Mucosa of descending colon (tissue), 3 donors: ENCODE measurements at regions not wholly inside any gene's neighbourhood (a gene's known extent, or its start where the extent isn't known, plus 50 kb on each side); places are given as distances from the start of the nearest gene placed in this dataset.

ENCODE experiments used
- ATAC-seq: fragments of 200-7000 bp; cut with Tn5 transposase; one replicate; pipeline ENCODE4 v1.9.1; 2020; ENCODE audit warnings: mild to moderate bottlenecking, moderate library complexity
- DNase-seq, 3 donors: peaks; one replicate each; pipeline ENCODE4 v3.0.0-alpha.2; 2020
- H3K36me3 ChIP-seq: fragments of 200-600 bp; one replicate; pipeline ENCODE4 v1.8.0; 2021; ENCODE audit warnings: low read depth, mild to moderate bottlenecking
- H3K4me1 ChIP-seq: fragments of 200-600 bp; one replicate; pipeline ENCODE4 v1.8.0; 2021; ENCODE audit warnings: low read depth, mild to moderate bottlenecking
- H3K4me3 ChIP-seq: fragments of 200-600 bp; one replicate; pipeline ENCODE4 v1.8.0; 2021; ENCODE audit warnings: mild to moderate bottlenecking
- H3K9me3 ChIP-seq: fragments of 200-600 bp; one replicate; pipeline ENCODE4 v1.8.0; 2021; ENCODE audit warnings: mild to moderate bottlenecking
- CTCF ChIP-seq: fragments of 200-600 bp; IDR thresholded peaks from one replicate; pipeline ENCODE4 v1.8.0; 2022; ENCODE audit warnings: antibody characterized with exemption, mild to moderate bottlenecking
- intact Hi-C, 2 donors: fragments of 100-400 bp; cut with DNase I in 1 of 2; cut with micrococcal nuclease in 1 of 2; formaldehyde crosslinking; loops; one replicate each; pipeline versions ENCODE4 v1.11.0 to v1.11.1; 2022; cut with DNase I, micrococcal nuclease
- donor health status: DM: no; HTN: no; CAD: no; lungs with moderate emphysema.
- donor health status: DM: no; HTN: no; CAD: no.
- donor health status: DM: no; HTN: yes; CAD: no.

GRCh38 chr2:173574324-173575112, 219.8 kb downstream of the CDCA7 start:
- Histone ChIP-seq H3K4me3 (no peak overlapping the region), H3K36me3 (no peaks in the 10 kb centered on the region), H3K9me3 (no peaks in the 10 kb centered on the region), H3K4me1 (peaks cover 3% of the 10 kb centered on the region)
- DNase-seq = no peak
- no peak for ATAC-seq
- TF ChIP-seq CTCF = no peak
- intact Hi-C loops = loop anchor here in 1 of 2 donors (10.0 kb wide), 1 partner anchor 460 kb away; no protein-coding TSS in a partner anchor

- no peak for TF ChIP-seq CTCF
- DNase-seq (no peak), ATAC-seq (no peak)
- Histone ChIP-seq H3K9me3 (no peaks in the 10 kb centered on the region), H3K36me3 (no peaks in the 10 kb centered on the region), H3K4me3 (no peak overlapping the region), H3K4me1 (no peaks in the 10 kb centered on the region)
- intact Hi-C loops = loop anchor here in 1 of 2 donors (10.0 kb wide), 1 partner anchor 456 kb away; no protein-coding TSS in a partner anchor
These were observed 223.9 kb downstream of the CDCA7 start for GRCh38 chr2:173578404-173579107.

- DNase-seq = no peak
- no peak for TF ChIP-seq CTCF
- no peaks in the 10 kb centered on the region for H3K36me3 ChIP-seq
These were observed 225.7 kb downstream of the CDCA7 start for GRCh38 chr2:173580351-173580750.

GRCh38 chr2:173580956-173581355, 226.3 kb downstream of the CDCA7 start:
- DNase-seq (no peak), ATAC-seq (no peak)
- intact Hi-C loops = no loop called here
- Histone ChIP-seq H3K9me3 (no peaks in the 10 kb centered on the region), H3K36me3 (no peaks in the 10 kb centered on the region), H3K4me1 (no peaks in the 10 kb centered on the region), H3K4me3 (no peak overlapping the region)
- TF ChIP-seq CTCF = no peak

More at GRCh38 chr2:173580351-173580750, 225.7 kb downstream of the CDCA7 start:
- Histone ChIP-seq H3K9me3 (no peaks in the 10 kb centered on the region), H3K4me3 (no peak overlapping the region), H3K4me1 (no peaks in the 10 kb centered on the region)
- intact Hi-C loops = no loop called here
- no peak for ATAC-seq

- intact Hi-C loops = no loop called here
- Histone ChIP-seq H3K4me1 (no peaks in the 10 kb centered on the region), H3K36me3 (no peaks in the 10 kb centered on the region), H3K4me3 (no peak overlapping the region), H3K9me3 (no peaks in the 10 kb centered on the region)
- ATAC-seq = no peak
- no peak for DNase-seq
- TF ChIP-seq CTCF = no peak
These were observed 228.5 kb downstream of the CDCA7 start for GRCh38 chr2:173583196-173583595.
